Stomach (tissue), 8 donors: ENCODE measurements at regions not wholly inside any gene's neighbourhood (a gene's known extent, or its start where the extent isn't known, plus 50 kb on each side); places are given as distances from the start of the nearest gene placed in this dataset.

ENCODE experiments used
- DNase-seq, 2 donors: peaks; one replicate each; pipeline versions ENCODE4 v3.0.0 to v3.0.0-alpha.2; 2013 to 2019
- H3K27ac ChIP-seq, 5 donors: fragments of 200-600 bp in 4 of 5; sonication (generic) in 4 of 5; one replicate each; pipeline ENCODE4 v1.5.1; 2013 to 2019; ENCODE audit warnings: mild to moderate bottlenecking in 1 of 5, moderate library complexity in 1 of 5
- H3K27me3 ChIP-seq, 3 donors: fragments of 200-600 bp; sonication (generic); one replicate each; pipeline ENCODE4 v1.5.1; 2017 to 2019; ENCODE audit warnings: mixed run types in 1 of 3
- H3K36me3 ChIP-seq, 4 donors: fragments of 200-600 bp; sonication (generic); 1 replicate in 3 of 4; 2 replicates in 1 of 4; pipeline ENCODE4 v1.5.1; 2016 to 2019
- H3K4me1 ChIP-seq, 4 donors: fragments of 200-600 bp; sonication (generic); one replicate each; pipeline ENCODE4 v1.5.1; 2016 to 2019
- H3K4me3 ChIP-seq, 4 donors: fragments of 200-600 bp; sonication (generic) in 3 of 4; one replicate each; pipeline ENCODE4 v1.5.1; 2016 to 2019; ENCODE audit warnings: mild to moderate bottlenecking in 1 of 4
- H3K9me3 ChIP-seq, 4 donors: fragments of 200-600 bp; sonication (generic); one replicate each; pipeline ENCODE4 v1.5.1; 2016 to 2019
- CTCF ChIP-seq, 7 experiments: fragments of 450-650 bp in 4 of 7; fragments of 200-600 bp in 3 of 7; sonication (generic) in 3 of 7; IDR thresholded peaks; one replicate each; pipeline ENCODE4 v1.5.1; 2016 to 2019; ENCODE audit warnings: antibody characterized with exemption in 7 of 7, control low read depth in 2 of 7, mild to moderate bottlenecking in 1 of 7
- EP300 ChIP-seq: sonication (generic); formaldehyde crosslinking; IDR thresholded peaks from one replicate; pipeline ENCODE4 v1.6.1; 2017; ENCODE audit warnings: antibody characterized with exemption
- POLR2A ChIP-seq, 4 donors: fragments of 450-650 bp; IDR thresholded peaks; one replicate each; pipeline ENCODE4 v1.6.1; 2016; ENCODE audit warnings: antibody characterized with exemption in 4 of 4, control low read depth in 2 of 4, mild to moderate bottlenecking in 1 of 4, moderate library complexity in 1 of 4
- POLR2AphosphoS5 ChIP-seq, 3 donors: sonication (generic); formaldehyde crosslinking; IDR thresholded peaks; one replicate each; pipeline ENCODE4 v1.6.1; 2016; ENCODE audit warnings: antibody characterized with exemption in 3 of 3
- WGBS, 5 donors: extraction: QIAGEN DNeasy Blood & Tissue Kit in 3 of 5; methylation state at CpG; one replicate each; pipeline versions ENCODE4 v1.1.5 to v1.1.7; 2013 to 2018; 5-methylcytosine and 5-hydroxymethylcytosine counted together
- intact Hi-C: fragments of 100-400 bp; cut with DNase I; formaldehyde crosslinking; loops from one replicate; pipeline ENCODE4 v1.15.1; 2023; ENCODE audit warnings: low total_unique reads
- donor health status: healthy with polysubstance abuse.
- donor health status: Bipolar disorder and iron deficiency.
- donor health status: healthy.

- H3K4me1 ChIP-seq = no peaks in the 10 kb centered on the region
- 66 to 83% (median 78%) methylated on average over 4 of the region's 4 CpGs for WGBS, 5 donors
- H3K27ac ChIP-seq = no peak overlapping the region
- no peaks in the 10 kb centered on the region for H3K27me3 ChIP-seq
- no peaks in the 10 kb centered on the region for H3K9me3 ChIP-seq
- TF ChIP-seq EP300 (no peak), POLR2A (IDR thresholded peaks at IDR 0.05) (no peak), POLR2AphosphoS5 (IDR thresholded peaks at IDR 0.05) (no peak), CTCF (IDR thresholded peaks at IDR 0.05) (no peak)
- no peak overlapping the region for H3K4me3 ChIP-seq
- intact Hi-C loops = no loop called here
- DNase-seq = no peak
- no peaks in the 10 kb centered on the region for H3K36me3 ChIP-seq
These were observed 510.1 kb upstream of the CFAP20DC start for GRCh38 chr3:59559721-59560435.

GRCh38 chr3:59558906-59559720, 509.3 kb upstream of the CFAP20DC start:
- TF ChIP-seq POLR2A (IDR thresholded peaks at IDR 0.05) (no peak), POLR2AphosphoS5 (IDR thresholded peaks at IDR 0.05) (no peak), EP300 (no peak), CTCF (IDR thresholded peaks at IDR 0.05) (no peak)
- intact Hi-C loops = no loop called here
- no peak overlapping the region for H3K27ac ChIP-seq
- no peaks in the 10 kb centered on the region for H3K36me3 ChIP-seq
- H3K27me3 ChIP-seq = no peaks in the 10 kb centered on the region
- 33 to 67% (median 56%) methylated on average over 1 of the region's 1 CpG for WGBS, 5 donors
- H3K9me3 ChIP-seq = no peaks in the 10 kb centered on the region
- no peak for DNase-seq
- no peak overlapping the region for H3K4me3 ChIP-seq
- H3K4me1 ChIP-seq = no peaks in the 10 kb centered on the region

GRCh38 chr3:59555593-59556315, 505.9 kb upstream of the CFAP20DC start:
- Histone ChIP-seq H3K27me3 (no peaks in the 10 kb centered on the region), H3K36me3 (no peaks in the 10 kb centered on the region), H3K4me1 (no peaks in the 10 kb centered on the region), H3K9me3 (no peaks in the 10 kb centered on the region), H3K27ac (no peak overlapping the region), H3K4me3 (no peak overlapping the region)
- TF ChIP-seq CTCF (IDR thresholded peaks at IDR 0.05) (no peak), POLR2A (IDR thresholded peaks at IDR 0.05) (no peak), POLR2AphosphoS5 (IDR thresholded peaks at IDR 0.05) (no peak), EP300 (no peak)
- intact Hi-C loops = no loop called here
- WGBS, 5 donors = 77 to 87% (median 86%) methylated on average over 6 of the region's 6 CpGs
- DNase-seq = no peak

GRCh38 chr3:59553076-59553475, 503.3 kb upstream of the CFAP20DC start:
- Histone ChIP-seq H3K9me3 (no peaks in the 10 kb centered on the region), H3K27me3 (no peaks in the 10 kb centered on the region), H3K27ac (no peak overlapping the region), H3K4me3 (no peak overlapping the region), H3K4me1 (peaks cover 0 to 4% (median 0%) of the 10 kb centered on the region in 4 donors), H3K36me3 (no peaks in the 10 kb centered on the region)
- intact Hi-C loops = no loop called here
- TF ChIP-seq POLR2A (IDR thresholded peaks at IDR 0.05) = no peak
- no peak for TF ChIP-seq EP300
- no peak for DNase-seq
- 75 to 84% (median 80%) methylated on average over 3 of the region's 3 CpGs for WGBS, 5 donors
